A549 (cell line): ENCODE measurements at regions not wholly inside any gene's neighbourhood (a gene's known extent, or its start where the extent isn't known, plus 50 kb on each side); places are given as distances from the start of the nearest gene placed in this dataset.

Experiments
- CTCF ChIP-seq: fragments of >200 bp; sonication (Bioruptor Twin); formaldehyde crosslinking; IDR thresholded peaks from 3 replicates; pipeline ENCODE4 v1.5.1; 2016
- EHMT2 ChIP-seq: fragments of 200-600 bp; sonication (generic); IDR thresholded peaks from 2 replicates; pipeline ENCODE4 v1.6.1; 2016; ENCODE audit warnings: antibody characterized with exemption, low read depth, mild to moderate bottlenecking, moderate library complexity
- ESRRA ChIP-seq: fragments of 150-350 bp; IDR thresholded peaks from 2 replicates; pipeline ENCODE4 v1.6.1; 2014; ENCODE audit warnings: mild to moderate bottlenecking, low read length, borderline replicate concordance
- FOSL2 ChIP-seq, 2 experiments: fragments of 450-650 bp in 1 of 2; fragments of >200 bp in 1 of 2; sonication (Bioruptor Twin) in 1 of 2; formaldehyde crosslinking; IDR thresholded peaks; 2 replicates each; pipeline versions ENCODE4 v1.5.0 to v1.6.1; 2016 to 2020; ENCODE audit warnings: mild to moderate bottlenecking in 1 of 2, moderate library complexity in 1 of 2
- HES2 ChIP-seq: fragments of >200 bp; sonication (Bioruptor Twin); formaldehyde crosslinking; IDR thresholded peaks from 2 replicates; pipeline ENCODE4 v1.6.1; 2016
- JUN ChIP-seq, 2 experiments: fragments of >200 bp; sonication (Bioruptor Twin); formaldehyde crosslinking; IDR thresholded peaks; 2 replicates in 1 of 2; 3 replicates in 1 of 2; pipeline ENCODE4 v1.6.1; 2016 to 2017
- MAFK ChIP-seq: fragments of 450-650 bp; IDR thresholded peaks from 2 replicates; pipeline ENCODE4 v1.6.1; 2014; ENCODE audit not compliant: partially characterized antibody
- POLR2A ChIP-seq: IDR thresholded peaks from 2 replicates; pipeline ENCODE4 v1.6.1; 2012; ENCODE audit warnings: mild to moderate bottlenecking, low read length
- RCOR1 ChIP-seq: fragments of 150-350 bp; IDR thresholded peaks from 2 replicates; pipeline ENCODE4 v1.6.1; 2014; ENCODE audit warnings: antibody characterized with exemption, low read length, low read depth
- REST ChIP-seq: fragments of 200-600 bp; sonication (generic); IDR thresholded peaks from 2 replicates; pipeline ENCODE4 v1.6.1; 2016; ENCODE audit warnings: antibody characterized with exemption, mild to moderate bottlenecking, moderate library complexity
- SMC3 ChIP-seq: fragments of >200 bp; sonication (Bioruptor Twin); formaldehyde crosslinking; IDR thresholded peaks from 3 replicates; pipeline ENCODE4 v1.6.1; 2018; ENCODE audit warnings: inconsistent platforms
- SREBF2 ChIP-seq: fragments of 450-650 bp; IDR thresholded peaks from 2 replicates; pipeline ENCODE4 v1.6.1; 2014; ENCODE audit warnings: mild to moderate bottlenecking, moderate library complexity
- ZSCAN20 ChIP-seq: fragments of 250-450 bp; sonication (Bioruptor Pico); IDR thresholded peaks from 2 replicates; pipeline ENCODE4 v1.8.0; 2022; ENCODE audit warnings: mild to moderate bottlenecking, moderate library complexity
- TF ChIP-seq, protein P1 (sequence below): fragments of 150-350 bp; IDR thresholded peaks from 2 replicates; pipeline ENCODE4 v1.6.1; 2014; ENCODE audit warnings: low read depth, mild to moderate bottlenecking, low read length

GRCh38 chr1:23636009-23636408 is 55.6 kb upstream of the RPL11 start:
- TF ChIP-seq CTCF, result no peak
- no peak for TF ChIP-seq RCOR1
- no peak for TF ChIP-seq ESRRA
- TF ChIP-seq REST, result no peak
- no peak for TF ChIP-seq JUN (IDR thresholded peaks at IDR 0.05)
- TF ChIP-seq POLR2A, result no peak
- no peak for TF ChIP-seq SMC3
- no peak for TF ChIP-seq EHMT2
- TF ChIP-seq HES2, result no peak
- TF ChIP-seq FOSL2 (IDR thresholded peaks at IDR 0.05), result no peak
- TF ChIP-seq FOSL2 (CRISPR knock-in tag; IDR thresholded peaks at IDR 0.05), result no peak
- TF ChIP-seq ZSCAN20 (CRISPR knock-in tag), result no peak
- TF ChIP-seq, protein P1, sequence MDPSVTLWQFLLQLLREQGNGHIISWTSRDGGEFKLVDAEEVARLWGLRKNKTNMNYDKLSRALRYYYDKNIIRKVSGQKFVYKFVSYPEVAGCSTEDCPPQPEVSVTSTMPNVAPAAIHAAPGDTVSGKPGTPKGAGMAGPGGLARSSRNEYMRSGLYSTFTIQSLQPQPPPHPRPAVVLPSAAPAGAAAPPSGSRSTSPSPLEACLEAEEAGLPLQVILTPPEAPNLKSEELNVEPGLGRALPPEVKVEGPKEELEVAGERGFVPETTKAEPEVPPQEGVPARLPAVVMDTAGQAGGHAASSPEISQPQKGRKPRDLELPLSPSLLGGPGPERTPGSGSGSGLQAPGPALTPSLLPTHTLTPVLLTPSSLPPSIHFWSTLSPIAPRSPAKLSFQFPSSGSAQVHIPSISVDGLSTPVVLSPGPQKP, result no peak
- no peak for TF ChIP-seq SREBF2
- no peak for TF ChIP-seq MAFK
